Lower lobe of right lung (tissue), 2 donors: ENCODE measurements at regions not wholly inside any gene's neighbourhood (a gene's known extent, or its start where the extent isn't known, plus 50 kb on each side); places are given as distances from the start of the nearest gene placed in this dataset.

Source experiments
- ATAC-seq, 2 donors: fragments of 200-7000 bp; cut with Tn5 transposase; one replicate each; pipeline ENCODE4 v1.9.1; 2020 to 2022; ENCODE audit warnings: mild to moderate bottlenecking in 2 of 2, moderate library complexity in 2 of 2
- DNase-seq: peaks from one replicate; pipeline ENCODE4 v3.0.0-alpha.2; 2020
- H3K27ac ChIP-seq: fragments of 200-600 bp; one replicate; pipeline ENCODE4 v1.8.0; 2022
- H3K27me3 ChIP-seq: fragments of 200-600 bp; one replicate; pipeline ENCODE4 v1.8.0; 2022; ENCODE audit warnings: low read depth
- H3K36me3 ChIP-seq: fragments of 200-600 bp; one replicate; pipeline ENCODE4 v1.8.0; 2022; ENCODE audit warnings: mild to moderate bottlenecking
- H3K4me1 ChIP-seq: fragments of 200-600 bp; one replicate; pipeline ENCODE4 v1.8.0; 2022
- H3K4me3 ChIP-seq: fragments of 200-600 bp; one replicate; pipeline ENCODE4 v1.8.0; 2022; ENCODE audit warnings: mild to moderate bottlenecking
- H3K9me3 ChIP-seq: fragments of 200-600 bp; one replicate; pipeline ENCODE4 v1.8.0; 2022
- intact Hi-C: fragments of 100-400 bp; cut with DNase I; formaldehyde crosslinking; loops from one replicate; pipeline ENCODE4 v1.11.0; 2022
- TF ChIP-seq, protein P1 (sequence below): fragments of 200-600 bp; IDR thresholded peaks from one replicate; pipeline ENCODE4 v1.8.0; 2022; ENCODE audit warnings: antibody characterized with exemption, mild to moderate bottlenecking
- donor health status: DM: no; HTN: yes; CAD: no; lungs with severe emphysema.

GRCh38 chr6:11434565-11435326, 102.8 kb upstream of the TMEM170B start:
- peak; percentile 92 for ATAC-seq
- TF ChIP-seq, protein P1, sequence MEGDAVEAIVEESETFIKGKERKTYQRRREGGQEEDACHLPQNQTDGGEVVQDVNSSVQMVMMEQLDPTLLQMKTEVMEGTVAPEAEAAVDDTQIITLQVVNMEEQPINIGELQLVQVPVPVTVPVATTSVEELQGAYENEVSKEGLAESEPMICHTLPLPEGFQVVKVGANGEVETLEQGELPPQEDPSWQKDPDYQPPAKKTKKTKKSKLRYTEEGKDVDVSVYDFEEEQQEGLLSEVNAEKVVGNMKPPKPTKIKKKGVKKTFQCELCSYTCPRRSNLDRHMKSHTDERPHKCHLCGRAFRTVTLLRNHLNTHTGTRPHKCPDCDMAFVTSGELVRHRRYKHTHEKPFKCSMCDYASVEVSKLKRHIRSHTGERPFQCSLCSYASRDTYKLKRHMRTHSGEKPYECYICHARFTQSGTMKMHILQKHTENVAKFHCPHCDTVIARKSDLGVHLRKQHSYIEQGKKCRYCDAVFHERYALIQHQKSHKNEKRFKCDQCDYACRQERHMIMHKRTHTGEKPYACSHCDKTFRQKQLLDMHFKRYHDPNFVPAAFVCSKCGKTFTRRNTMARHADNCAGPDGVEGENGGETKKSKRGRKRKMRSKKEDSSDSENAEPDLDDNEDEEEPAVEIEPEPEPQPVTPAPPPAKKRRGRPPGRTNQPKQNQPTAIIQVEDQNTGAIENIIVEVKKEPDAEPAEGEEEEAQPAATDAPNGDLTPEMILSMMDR, result no peak
- H3K27ac ChIP-seq, result peak overlapping the region; percentile 40
- H3K4me3 ChIP-seq, result no peak overlapping the region
- peaks cover 77% of the 10 kb centered on the region for H3K4me1 ChIP-seq
- intact Hi-C loops, result no loop called here
- H3K36me3 ChIP-seq, result no peaks in the 10 kb centered on the region
- DNase-seq, result peak; percentile 71
- H3K27me3 ChIP-seq, result no peaks in the 10 kb centered on the region
- no peaks in the 10 kb centered on the region for H3K9me3 ChIP-seq

GRCh38 chr6:11433860-11434259, 103.7 kb upstream of the TMEM170B start:
- no peaks in the 10 kb centered on the region for H3K27me3 ChIP-seq
- H3K27ac ChIP-seq, result peak overlapping the region; percentile 40
- ATAC-seq (no peak), DNase-seq (no peak)
- intact Hi-C loops, result no loop called here
- no peaks in the 10 kb centered on the region for H3K9me3 ChIP-seq
- TF ChIP-seq, protein P1, result no peak
- no peak overlapping the region for H3K4me3 ChIP-seq
- H3K4me1 ChIP-seq, result peaks cover 78% of the 10 kb centered on the region
- H3K36me3 ChIP-seq, result no peaks in the 10 kb centered on the region

DNA sequence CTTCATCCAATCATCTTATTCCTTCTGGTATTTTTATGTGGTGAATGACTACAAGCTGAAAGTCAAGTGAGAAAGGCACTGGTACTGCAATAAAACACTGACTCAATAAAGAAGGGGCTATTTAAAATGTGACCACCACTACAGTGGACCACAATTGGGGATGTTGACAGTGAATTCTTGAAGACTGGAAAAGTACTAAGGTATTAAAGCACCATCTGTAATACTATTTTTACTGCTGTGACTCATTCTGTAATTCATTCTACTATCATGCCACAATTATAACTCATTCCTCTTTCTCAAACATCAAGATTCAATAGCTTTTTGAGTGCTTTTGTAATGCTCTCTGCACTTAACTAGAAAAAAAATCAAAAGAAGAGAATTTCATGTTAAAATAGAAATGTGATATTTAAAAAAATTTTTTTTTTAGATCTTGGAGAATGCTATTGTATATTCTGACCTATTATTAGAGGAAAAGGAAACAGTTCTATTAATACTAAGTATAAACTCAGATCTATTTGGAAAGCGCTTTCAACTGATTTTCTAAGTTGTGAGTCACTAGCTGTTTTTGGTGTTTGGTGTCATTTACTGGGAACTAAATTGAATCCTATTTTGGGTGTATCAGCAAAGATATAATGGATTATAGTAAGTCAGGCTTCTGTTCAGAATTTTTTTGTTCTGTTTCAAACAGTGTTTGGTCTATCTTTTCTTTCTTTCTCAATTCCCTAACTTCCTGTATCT, 104.7 kb upstream of the TMEM170B start:
- Histone ChIP-seq H3K27me3 (no peaks in the 10 kb centered on the region), H3K4me1 (peaks cover 77% of the 10 kb centered on the region), H3K9me3 (no peaks in the 10 kb centered on the region), H3K36me3 (no peaks in the 10 kb centered on the region), H3K27ac (peak overlapping the region; percentile 40), H3K4me3 (no peak overlapping the region)
- TF ChIP-seq, protein P1, result no peak
- DNase-seq (no peak), ATAC-seq (peak in 1 of 2 donors; percentile 20)
- intact Hi-C loops, result no loop called here

DNA sequence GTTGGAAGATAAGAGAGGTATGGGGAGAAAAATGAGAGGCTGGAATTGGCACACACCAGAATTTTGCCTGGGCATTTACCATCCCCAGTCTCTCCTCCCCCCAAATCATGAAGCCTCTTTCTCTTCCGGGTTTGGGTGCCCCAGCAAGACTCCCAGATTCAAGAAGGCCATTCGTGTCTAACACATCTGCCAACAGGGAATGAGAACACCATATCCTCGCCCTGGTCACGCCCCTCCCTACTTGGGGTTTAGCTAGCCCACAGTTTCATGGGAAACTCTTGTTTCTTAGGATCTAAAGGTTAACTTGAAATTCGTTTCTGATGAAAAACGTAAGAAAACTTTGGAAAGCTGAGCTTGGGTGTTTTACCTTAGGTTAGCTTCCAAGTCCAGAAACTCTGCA, 105.5 kb upstream of the TMEM170B start:
- H3K36me3 ChIP-seq, result no peaks in the 10 kb centered on the region
- peak overlapping the region; percentile 40 for H3K27ac ChIP-seq
- intact Hi-C loops, result no loop called here
- H3K27me3 ChIP-seq, result no peaks in the 10 kb centered on the region
- ATAC-seq, result no peak
- TF ChIP-seq, protein P1, result no peak
- no peaks in the 10 kb centered on the region for H3K9me3 ChIP-seq
- DNase-seq, result no peak
- peaks cover 82% of the 10 kb centered on the region for H3K4me1 ChIP-seq
- H3K4me3 ChIP-seq, result no peak overlapping the region

DNA sequence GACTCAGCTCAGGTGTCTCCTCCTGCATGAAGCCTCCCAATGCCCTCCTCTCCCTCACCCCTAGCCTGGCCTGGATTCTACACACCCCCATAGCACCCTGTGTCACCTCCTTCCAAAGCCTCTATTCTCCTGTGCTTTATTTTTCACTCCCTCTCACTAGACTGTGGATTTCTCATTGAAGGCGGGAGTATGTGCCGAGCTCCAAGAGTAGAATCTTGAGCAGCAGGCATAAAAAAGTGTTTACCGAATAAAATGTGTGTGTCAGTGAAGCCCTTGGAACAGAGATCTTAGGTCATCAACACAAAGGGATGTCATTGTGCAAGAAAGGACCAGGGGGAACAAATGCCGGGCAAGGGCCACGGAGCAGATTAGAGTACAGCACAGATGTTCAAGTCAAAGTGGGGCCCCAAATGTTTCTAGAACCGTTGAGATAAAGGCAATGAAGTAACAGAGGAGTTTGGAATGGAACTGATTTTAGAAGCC, 106.1 kb upstream of the TMEM170B start:
- Histone ChIP-seq H3K9me3 (no peaks in the 10 kb centered on the region), H3K4me1 (peaks cover 88% of the 10 kb centered on the region), H3K36me3 (no peaks in the 10 kb centered on the region), H3K27ac (peak overlapping the region; percentile 40), H3K27me3 (no peaks in the 10 kb centered on the region), H3K4me3 (no peak overlapping the region)
- DNase-seq, result no peak
- TF ChIP-seq, protein P1, result no peak
- no peak for ATAC-seq
- intact Hi-C loops, result no loop called here
